Heart right ventricle (tissue), 16 donors: ENCODE measurements at regions not wholly inside any gene's neighbourhood (a gene's known extent, or its start where the extent isn't known, plus 50 kb on each side); places are given as distances from the start of the nearest gene placed in this dataset.
"Not testable (repeated sequence)": the region's sequence is repeated elsewhere in the genome, so short reads cannot be mapped to it uniquely, and the experiment has no call there.

Source experiments
- ATAC-seq, 8 donors: fragments of 200-7000 bp; cut with Tn5 transposase; one replicate each; pipeline ENCODE4 v1.9.1; 2020; ENCODE audit warnings: mild to moderate bottlenecking in 8 of 8, moderate library complexity in 8 of 8, moderate number of reproducible peaks in 1 of 8
- DNase-seq, 2 donors: peaks; one replicate each; pipeline ENCODE4 v3.0.0-alpha.2; 2020
- H3K27ac ChIP-seq, 10 donors: fragments of 200-600 bp; sonication (generic) in 2 of 10; one replicate each; pipeline versions ENCODE4 v1.5.0 to v1.8.0; 2020 to 2022; ENCODE audit warnings: mild to moderate bottlenecking in 3 of 10
- H3K27me3 ChIP-seq, 7 donors: fragments of 200-600 bp; one replicate each; pipeline ENCODE4 v1.8.0; 2021 to 2022; ENCODE audit warnings: mild to moderate bottlenecking in 2 of 7
- H3K36me3 ChIP-seq, 9 donors: fragments of 200-600 bp; sonication (generic) in 1 of 9; one replicate each; pipeline versions ENCODE4 v1.5.0 to v1.8.0; 2020 to 2022; ENCODE audit warnings: mild to moderate bottlenecking in 2 of 9
- H3K4me1 ChIP-seq, 9 donors: fragments of 200-600 bp; sonication (generic) in 1 of 9; one replicate each; pipeline versions ENCODE4 v1.5.0 to v1.8.0; 2020 to 2022; ENCODE audit warnings: mild to moderate bottlenecking in 4 of 9
- H3K4me3 ChIP-seq, 10 donors: fragments of 200-600 bp; sonication (generic) in 2 of 10; one replicate each; pipeline versions ENCODE4 v1.5.0 to v1.8.0; 2020 to 2022; ENCODE audit warnings: mild to moderate bottlenecking in 7 of 10, moderate library complexity in 2 of 10
- H3K9me3 ChIP-seq, 11 donors: fragments of 200-600 bp in 10 of 11; sonication (generic) in 2 of 11; one replicate each; pipeline versions ENCODE4 v1.5.0 to v1.8.0; 2013 to 2022; ENCODE audit warnings: mild to moderate bottlenecking in 2 of 11, control low read depth in 1 of 11, moderate library complexity in 1 of 11
- CTCF ChIP-seq, 9 donors: fragments of 200-600 bp; sonication (generic) in 2 of 9; IDR thresholded peaks; one replicate each; pipeline versions ENCODE4 v1.5.0 to v1.8.0; 2021 to 2022; ENCODE audit warnings: antibody characterized with exemption in 9 of 9, mild to moderate bottlenecking in 5 of 9, moderate library complexity in 1 of 9
- WGBS, 2 donors: extraction: QIAGEN DNeasy Blood & Tissue Kit; methylation state at CpG; one replicate each; pipeline ENCODE4 v1.1.7; 2013; ENCODE audit warnings: inconsistent platforms in 1 of 2; 5-methylcytosine and 5-hydroxymethylcytosine counted together
- intact Hi-C, 10 donors: fragments of 100-400 bp; cut with DNase I; formaldehyde crosslinking; loops; one replicate each; pipeline versions ENCODE4 v1.11.1 to v1.14.2; 2022
- donor health status: Arrhythmogenic right ventricular cardiomyopathy.
- donor health status: ischemic (EF 13 %, LVEDD 7.1; RV severe dilation, severe dysfunction).
- donor health status: healthy with polysubstance abuse.
- donor health status: DM: no; HTN: yes; CAD: no.
- donor health status: DM: no; HTN: no; CAD: no.
- donor health status: ischemic (EF 25% LVEDD 6.9; RV normal size, moderate dysfunction).
- donor health status: ischemic (EF 25% LVEDD 5.7; RV mildly dilated, moderate dysfunction).
- donor health status: healthy.
- donor health status: DM: yes; HTN: yes; CAD: no.
- donor health status: Ischemic cardiomyopathy.
- donor health status: ischemic (EF 35%, LVEDD 5.7; RV mildly dilated, moderate dysfunction).
- donor health status: nonischemic (EF 11% LVEDD 7.7; RV severe dilation, severe dysfunction).
- donor health status: DM: yes; HTN: yes; CAD: no.
- donor health status: PGD.
- donor health status: ischemic (EF 29% LVEDD 5.4; RV normal size, mild dysfunction).
- donor health status: nonischemic (EF 23%, LVEDD 6.1; RV moderate dilation, normal function).

GRCh38 chrX:42290608-42291007 lies 367.3 kb upstream of the CASK start:
- no peak overlapping the region for H3K27ac ChIP-seq
- no peaks in the 10 kb centered on the region for H3K27me3 ChIP-seq
- no peaks in the 10 kb centered on the region for H3K9me3 ChIP-seq
- no peak for DNase-seq
- no peaks in the 10 kb centered on the region for H3K36me3 ChIP-seq
- no peak for TF ChIP-seq CTCF (IDR thresholded peaks at IDR 0.05)
- WGBS, 2 donors = 21 to 44% methylated on average over 1 of the region's 1 CpG
- ATAC-seq = no peak
- no peaks in the 10 kb centered on the region for H3K4me1 ChIP-seq
- H3K4me3 ChIP-seq = no peak overlapping the region
- intact Hi-C loops = no loop called here

GRCh38 chrX:42289492-42290385 lies 366.4 kb upstream of the CASK start:
- intact Hi-C loops = no loop called here
- Histone ChIP-seq H3K27ac (no peak overlapping the region), H3K4me1 (no peaks in the 10 kb centered on the region), H3K36me3 (no peaks in the 10 kb centered on the region), H3K27me3 (no peaks in the 10 kb centered on the region), H3K4me3 (no peak overlapping the region), H3K9me3 (no peaks in the 10 kb centered on the region)
- 73 to 78% methylated on average over 3 of the region's 3 CpGs for WGBS, 2 donors
- no peak for TF ChIP-seq CTCF (IDR thresholded peaks at IDR 0.05)
- ATAC-seq = no peak
- DNase-seq = no peak

GRCh38 chrX:42285681-42286080 lies 362.3 kb upstream of the CASK start:
- H3K27ac ChIP-seq, H3K36me3 ChIP-seq, H3K4me3 ChIP-seq, H3K4me1 ChIP-seq, DNase-seq, H3K27me3 ChIP-seq, H3K9me3 ChIP-seq, intact Hi-C loops, ATAC-seq: not testable (repeated sequence)
- WGBS, 2 donors = 98 to 100% methylated on average over 7 to 23 of the region's 28 CpGs

- H3K27ac ChIP-seq = no peak overlapping the region
- no peak for TF ChIP-seq CTCF (IDR thresholded peaks at IDR 0.05)
- 80 to 92% methylated on average over 3 of the region's 3 CpGs for WGBS, 2 donors
- ATAC-seq (no peak), DNase-seq (no peak)
- intact Hi-C loops = no loop called here
- no peak overlapping the region for H3K4me3 ChIP-seq
- H3K27me3 ChIP-seq = peaks cover 0 to 22% (median 0%) of the 10 kb centered on the region in 7 donors
- H3K36me3 ChIP-seq = no peaks in the 10 kb centered on the region
- H3K4me1 ChIP-seq = no peaks in the 10 kb centered on the region
- H3K9me3 ChIP-seq = no peaks in the 10 kb centered on the region
Observed at GRCh38 chrX:42276982-42277690, 353.8 kb upstream of the CASK start.
